Stimulated activated naive CD4-positive, alpha-beta T cell (primary cell): ENCODE measurements at regions not wholly inside any gene's neighbourhood (a gene's known extent, or its start where the extent isn't known, plus 50 kb on each side); places are given as distances from the start of the nearest gene placed in this dataset.
A peak's percentile ranks its signal among the peaks of the same experiment; 100 is the strongest.

Experiments
- DNase-seq, 6 experiments: peaks; one replicate each; lab custom pipeline; 2025; lab: John Stamatoyannopoulos, UW

DNA sequence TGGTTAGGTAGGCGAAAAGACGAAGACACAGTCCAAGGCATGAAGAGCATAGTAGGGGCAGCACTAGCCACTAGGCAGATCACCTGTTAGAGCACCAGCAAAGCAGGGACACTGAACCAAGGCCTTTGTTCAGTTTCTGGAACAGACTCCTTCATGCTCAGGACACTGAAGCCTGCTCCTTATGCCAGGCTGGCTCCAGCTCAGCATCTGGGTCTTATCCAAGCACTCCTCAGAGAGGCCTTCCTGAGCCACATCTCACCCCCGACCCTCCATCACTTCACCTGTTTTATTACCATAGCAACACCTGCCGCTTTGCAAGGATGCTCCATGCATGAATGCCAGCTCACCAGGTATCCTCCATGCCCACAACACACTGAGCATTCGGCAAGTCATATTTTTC, 206.3 kb upstream of the CHRNA7 start:
- no peak for DNase-seq

DNA sequence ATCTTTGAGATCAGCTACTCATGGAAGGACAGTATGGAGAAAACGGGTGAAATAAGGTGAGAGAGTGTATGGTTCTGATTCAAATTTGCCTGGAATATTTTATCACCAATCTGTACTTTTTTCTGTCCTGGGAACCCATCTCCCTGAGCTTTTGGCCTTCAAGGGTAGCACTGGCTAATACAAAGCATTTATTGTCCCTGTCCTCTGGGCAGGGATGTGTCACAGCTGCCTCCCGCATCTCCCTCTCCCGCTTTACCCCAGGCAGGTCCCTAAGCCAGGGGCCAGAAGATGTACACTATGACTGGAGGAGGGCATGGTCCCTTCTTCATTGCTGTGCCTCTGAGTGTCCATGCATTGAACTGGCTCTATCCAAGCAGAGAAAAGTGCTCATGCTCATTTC, 201.7 kb upstream of the CHRNA7 start:
- no peak for DNase-seq

DNA sequence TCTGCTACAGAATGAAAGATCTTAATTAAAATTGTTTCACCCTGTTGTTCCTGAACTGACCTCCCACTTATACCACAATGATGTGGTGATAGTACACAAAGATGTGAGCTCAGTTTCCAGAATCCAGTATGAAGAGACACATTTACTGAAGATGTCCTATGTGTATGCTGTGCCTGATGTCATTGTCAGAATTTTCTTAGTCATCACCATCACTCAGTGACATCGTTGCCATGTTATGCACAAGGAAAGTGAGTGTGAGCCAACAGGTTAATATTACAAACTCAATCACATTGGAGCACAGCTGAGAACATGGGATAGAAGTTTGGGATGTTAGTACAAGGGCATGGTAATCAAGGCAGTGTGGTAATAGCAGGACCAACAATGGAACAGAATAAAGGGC, 199.7 kb upstream of the CHRNA7 start:
- no peak for DNase-seq

DNA sequence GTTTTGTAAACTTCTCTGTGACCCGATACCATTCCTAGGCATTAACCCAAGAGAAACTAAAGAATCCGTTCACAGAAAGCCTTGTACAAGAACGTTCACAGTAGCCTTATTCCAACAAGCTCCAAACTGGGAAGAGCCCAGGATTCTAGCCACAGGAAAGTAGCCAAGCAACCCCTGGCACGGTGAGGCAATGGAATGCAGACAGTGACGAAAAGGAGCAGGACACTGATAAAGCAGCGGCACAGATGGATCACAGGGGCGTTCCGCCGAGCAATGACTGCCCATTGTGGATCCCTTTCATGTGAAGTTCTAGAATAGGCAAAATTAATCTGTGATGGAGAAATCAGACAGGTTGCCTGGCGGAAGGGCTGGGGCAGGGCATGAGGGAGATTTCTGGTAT, 198.7 kb upstream of the CHRNA7 start:
- no peak for DNase-seq

DNA sequence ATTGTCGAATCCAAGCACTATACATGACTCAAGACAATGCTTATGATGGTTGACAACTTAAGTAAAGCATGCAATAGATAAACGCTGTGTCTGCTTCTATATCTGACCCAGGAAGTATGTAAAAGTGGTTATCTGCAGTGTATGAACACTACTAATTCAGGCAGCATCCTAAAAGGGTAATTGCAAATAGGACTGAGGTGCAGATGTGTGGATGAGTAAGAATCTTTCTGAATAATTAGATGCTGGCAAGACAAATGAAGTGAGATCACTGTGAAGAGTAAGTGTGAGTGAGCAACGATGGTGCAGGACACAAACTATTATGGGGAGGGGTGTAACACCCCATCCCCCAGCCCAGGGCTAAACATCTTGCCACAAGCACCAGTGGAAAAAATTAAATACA, 195.7 kb upstream of the CHRNA7 start:
- no peak for DNase-seq

DNA sequence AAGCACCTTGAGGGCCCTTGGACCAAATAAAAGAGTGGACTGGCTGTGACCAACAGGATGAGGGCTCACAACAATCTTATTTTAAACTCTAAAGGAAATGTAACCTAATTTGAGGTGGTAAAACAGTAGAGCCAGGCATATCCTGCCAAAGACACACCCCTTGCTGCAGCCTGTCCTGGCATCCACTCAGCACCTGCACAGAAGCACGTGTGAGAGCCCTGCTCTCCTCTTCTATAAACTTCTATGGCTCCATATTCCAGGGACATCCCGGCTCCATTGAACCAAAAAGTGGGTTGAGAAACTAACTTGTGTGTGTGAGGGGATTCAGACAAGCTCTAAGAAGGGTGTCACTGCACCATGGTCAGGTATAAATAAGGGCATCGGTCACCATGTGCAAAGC, 190.9 kb upstream of the CHRNA7 start:
- no peak for DNase-seq

DNA sequence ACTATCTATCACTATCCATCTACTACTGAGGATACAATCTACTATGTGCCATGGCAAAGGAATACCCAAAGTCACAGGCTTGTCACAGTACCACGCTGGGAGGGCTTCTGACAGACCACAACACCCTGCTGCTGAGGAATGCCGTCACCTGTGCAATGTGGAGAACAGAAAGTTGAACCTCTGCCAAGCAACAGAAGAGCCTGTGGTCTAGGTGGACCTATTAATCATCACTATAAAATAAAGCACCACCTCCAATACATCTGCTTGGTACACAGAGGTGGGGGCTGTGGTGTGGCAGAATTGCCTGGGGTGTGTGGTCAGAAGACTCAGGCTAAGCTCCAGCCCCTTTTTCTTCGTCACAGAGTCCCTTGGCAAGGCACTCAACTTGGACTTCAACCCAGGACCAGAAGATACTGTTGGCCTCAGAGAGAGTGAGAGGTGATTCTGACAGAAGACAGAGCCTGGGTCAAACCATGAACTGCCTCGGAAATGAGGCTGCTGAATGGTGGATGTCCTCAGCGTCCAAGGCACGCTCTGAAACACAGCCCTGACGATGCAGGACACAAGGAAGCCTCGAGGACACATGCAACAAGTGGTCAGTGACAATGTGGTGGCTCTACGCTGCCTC, 189.4 kb upstream of the CHRNA7 start:
- no peak for DNase-seq

DNA sequence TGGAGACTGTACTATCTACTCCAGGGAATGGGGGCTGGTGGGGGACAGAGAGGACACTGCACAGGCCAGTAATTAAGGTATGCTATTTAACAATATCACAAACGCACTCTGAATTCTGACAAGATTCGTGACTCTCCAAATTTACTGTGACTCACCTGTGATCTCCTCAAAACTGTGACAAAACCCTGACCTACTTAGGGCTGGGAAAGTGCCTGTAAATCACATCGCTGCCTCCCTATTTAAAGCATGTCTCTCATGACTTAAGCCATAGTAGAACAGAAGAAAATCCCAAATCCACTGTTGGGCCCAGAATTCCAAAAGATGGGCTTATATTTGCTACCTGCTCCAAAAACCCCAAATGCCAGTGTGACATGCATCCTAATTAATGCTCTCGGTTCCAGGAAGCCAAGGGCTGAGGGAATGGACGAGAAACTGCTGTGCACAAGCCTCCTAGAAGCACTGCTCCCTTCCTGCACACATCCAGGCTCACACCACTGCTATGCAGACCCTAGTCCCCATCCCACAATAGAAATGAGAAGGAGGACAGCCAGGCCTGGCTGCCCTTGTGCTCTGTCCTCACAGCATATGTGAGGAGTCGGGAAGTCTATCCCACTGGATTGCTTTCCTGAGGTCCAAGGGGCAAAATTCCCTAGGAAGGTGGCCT, 187.7 kb upstream of the CHRNA7 start:
- no peak for DNase-seq

DNA sequence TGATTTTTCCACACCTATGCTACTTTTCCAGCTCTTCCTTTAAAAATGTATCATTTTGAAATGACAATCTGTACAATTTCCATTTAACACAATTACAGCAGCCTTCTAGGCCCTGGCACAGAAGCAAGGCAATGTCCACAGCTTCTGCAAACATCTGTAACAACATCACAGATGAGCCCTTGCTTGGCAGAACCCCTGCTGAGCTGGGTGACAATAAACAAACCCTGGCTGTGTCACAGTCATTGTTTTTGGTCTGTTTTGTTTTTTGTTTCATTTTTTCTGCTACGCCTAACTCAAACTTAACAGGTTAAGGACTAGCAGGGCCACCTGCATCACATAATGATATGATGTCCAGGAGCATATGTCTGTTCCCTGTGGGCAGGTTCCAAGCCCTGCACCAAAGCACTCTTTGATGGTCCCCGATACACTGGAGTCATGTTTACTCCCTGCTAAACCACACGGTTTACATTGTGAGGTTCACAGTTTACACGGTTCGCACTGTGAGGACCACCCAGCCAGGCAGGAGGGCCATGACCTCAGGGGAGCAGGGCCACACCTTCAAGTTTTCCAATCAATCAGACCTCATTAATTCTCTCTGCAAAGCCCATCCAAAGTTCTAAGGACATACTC, 186.8 kb upstream of the CHRNA7 start:
- no peak for DNase-seq

DNA sequence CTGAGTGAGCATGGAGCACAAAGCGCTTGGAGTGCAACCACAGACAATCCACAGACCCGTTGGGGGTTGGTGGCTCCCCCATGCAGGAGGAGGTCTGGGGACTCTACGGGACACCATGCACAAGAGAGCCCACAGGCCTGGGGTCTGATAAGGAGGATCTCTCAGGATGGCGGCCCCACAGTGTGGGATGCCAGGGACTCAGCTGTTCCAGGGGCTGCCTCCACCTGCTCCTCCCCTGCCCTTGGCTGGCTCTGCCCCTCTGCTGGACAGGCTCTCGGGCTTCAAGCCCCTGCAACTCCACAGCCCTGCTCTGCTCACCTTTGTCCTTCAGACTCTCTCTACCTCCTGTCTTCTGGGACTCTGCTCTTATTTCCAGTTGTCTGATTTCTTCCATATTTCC, 184.5 kb upstream of the CHRNA7 start:
- DNase-seq: no peak

DNA sequence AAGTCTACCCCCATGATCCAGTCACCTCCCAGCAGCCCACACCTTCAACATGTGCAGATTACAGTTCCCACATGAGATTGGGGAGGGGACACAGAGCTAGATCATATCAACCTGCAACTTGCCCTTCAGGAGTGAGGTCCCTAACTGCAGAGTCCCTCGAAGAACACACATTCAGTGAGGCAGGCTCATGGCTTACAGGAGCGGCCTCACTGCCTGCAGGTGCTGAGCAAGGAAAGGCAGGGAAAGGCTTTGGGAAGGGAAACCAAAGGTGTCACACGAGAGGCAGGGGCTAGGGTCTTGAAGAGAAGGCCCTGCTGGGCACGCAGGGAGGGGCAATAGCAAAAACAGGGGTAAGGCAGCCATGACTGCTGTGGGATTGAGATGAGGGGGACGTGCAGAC, 182.4 kb upstream of the CHRNA7 start:
- no peak for DNase-seq

DNA sequence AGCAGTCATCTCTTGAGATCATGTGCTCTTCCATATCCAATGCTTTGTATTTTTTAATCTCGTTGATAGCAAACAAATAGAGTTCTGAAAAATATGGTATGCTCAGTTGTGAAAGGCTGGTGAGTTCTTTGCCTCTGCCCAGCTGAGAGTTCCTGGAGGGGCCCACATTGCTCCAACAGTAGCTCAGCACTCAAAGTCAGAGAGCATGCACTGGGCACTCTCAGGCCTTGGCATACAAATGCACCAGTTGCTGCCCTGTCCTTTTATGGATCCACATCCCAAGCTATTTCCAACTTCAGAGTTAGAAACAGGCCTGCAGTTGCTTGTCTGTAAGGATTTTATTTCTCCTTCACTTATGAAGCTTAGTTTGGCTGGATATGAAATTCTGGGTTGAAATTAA, 181.7 kb upstream of the CHRNA7 start:
- DNase-seq: no peak

DNA sequence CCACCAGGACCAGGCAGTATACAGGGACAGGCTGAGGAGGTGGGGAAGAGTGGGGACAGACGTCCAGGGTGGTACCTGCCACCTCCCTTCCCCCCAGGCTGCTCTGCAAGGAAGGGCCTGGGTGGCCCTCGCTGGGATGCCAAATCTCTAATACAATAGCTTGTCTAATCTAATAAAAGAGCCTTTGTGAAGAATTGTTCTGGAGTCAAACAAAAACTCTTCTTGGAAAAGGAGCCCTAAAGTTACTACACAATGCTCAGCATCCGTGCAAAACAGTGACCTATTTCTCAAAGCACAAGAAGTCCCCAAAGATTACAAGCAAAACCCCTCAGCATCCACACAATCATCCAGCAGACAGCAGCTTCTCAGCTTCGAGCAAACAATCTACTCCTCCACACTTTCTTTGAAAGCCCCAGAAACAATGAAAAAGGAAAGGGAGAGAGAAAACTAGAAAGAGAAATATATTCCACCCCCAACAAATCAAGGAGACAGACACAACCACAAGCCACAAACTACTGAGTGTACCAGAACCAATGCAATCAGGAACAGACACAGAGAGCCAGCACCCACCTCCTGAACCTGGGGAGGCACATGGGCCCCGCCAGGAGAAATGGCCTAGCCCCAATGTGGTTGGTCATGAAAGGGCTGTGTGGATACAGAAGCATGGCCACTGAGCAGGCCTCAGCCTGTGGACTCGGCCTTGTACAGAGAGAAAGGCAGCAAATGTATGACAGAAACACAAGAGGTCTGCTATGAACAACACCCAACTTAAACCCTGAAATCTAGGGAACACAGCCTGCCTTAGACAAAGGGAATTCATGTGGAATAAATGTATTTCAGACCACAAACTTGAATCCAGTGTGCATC, 177.1 kb upstream of the CHRNA7 start:
- DNase-seq: no peak

DNA sequence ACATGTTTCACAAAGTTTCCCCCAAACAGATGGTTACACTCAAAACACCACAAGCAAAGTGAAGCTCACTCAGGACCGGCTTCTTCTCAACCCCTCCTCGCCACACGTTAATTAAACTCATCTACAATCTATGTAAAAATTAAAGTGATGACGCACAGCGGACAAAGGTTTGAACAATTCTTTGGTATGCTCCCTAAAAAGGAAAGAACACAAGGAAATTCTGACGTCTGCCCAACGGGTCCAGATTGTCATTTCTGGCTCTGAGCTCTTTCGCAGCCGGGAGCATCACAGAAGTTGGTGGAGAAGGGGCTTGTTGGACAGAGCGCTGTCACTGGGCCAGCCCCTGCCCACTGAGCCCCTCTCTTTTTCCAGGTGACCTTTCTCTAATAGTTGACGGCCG, 173.7 kb upstream of the CHRNA7 start:
- no peak for DNase-seq

DNA sequence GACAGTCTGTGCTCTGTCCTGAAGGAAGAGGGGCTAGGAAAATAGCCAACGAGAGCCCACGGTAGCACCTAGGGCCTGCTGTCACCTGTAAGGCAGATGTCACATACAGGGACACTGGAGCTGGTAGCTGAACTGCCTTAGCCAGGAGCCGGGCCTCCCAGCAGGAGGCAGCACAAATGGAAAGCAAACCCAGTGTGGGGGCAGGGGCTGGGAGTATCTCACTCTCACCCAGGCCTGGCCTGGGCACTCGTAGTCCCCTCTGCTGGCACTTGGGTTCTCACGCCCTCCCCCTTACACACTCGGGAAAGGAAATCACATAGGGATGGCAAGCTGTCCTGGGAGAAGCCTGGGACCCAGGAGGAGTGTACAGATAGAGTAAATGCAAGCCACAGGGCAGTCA, 173.1 kb upstream of the CHRNA7 start:
- no peak for DNase-seq

DNA sequence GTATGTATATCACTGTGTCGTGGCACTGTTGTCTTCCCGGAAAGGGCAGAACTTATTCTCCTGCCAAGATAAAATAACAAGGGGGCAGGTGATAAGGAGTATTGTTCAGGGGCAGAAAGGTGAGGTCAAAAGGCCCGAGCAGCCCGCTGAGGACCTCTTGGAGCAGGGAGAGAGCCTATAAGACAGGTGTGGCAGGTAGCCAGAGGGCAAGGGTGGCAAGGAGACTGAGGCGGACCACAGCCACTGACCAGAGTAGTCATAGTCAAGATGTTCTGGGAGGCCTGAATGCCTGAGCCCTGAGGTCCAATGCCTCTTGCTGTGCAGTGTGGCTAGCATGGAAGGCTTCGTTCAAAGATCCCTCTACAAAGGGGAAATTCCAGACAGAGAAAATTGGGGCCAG, 172.3 kb upstream of the CHRNA7 start:
- no peak for DNase-seq

DNA sequence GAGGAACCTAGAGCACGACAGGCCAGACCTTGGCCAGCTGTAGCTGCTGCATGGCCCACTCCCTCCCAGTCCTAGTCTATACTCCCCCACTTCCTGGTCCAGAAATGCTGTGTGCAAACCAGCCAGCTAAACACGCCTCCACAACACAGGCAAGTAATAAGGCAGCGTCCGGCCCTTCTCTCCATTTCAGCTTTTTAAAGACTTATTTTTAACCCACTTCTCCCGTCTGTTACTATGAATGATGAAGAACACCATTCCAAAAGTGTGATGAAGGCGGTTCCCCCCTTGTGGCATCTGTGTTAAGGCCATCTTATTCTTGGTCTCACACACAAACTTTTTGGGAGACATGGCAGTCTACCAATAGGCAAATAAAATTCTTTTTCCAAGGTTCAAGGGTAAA, 164.1 kb upstream of the CHRNA7 start:
- no peak for DNase-seq

DNA sequence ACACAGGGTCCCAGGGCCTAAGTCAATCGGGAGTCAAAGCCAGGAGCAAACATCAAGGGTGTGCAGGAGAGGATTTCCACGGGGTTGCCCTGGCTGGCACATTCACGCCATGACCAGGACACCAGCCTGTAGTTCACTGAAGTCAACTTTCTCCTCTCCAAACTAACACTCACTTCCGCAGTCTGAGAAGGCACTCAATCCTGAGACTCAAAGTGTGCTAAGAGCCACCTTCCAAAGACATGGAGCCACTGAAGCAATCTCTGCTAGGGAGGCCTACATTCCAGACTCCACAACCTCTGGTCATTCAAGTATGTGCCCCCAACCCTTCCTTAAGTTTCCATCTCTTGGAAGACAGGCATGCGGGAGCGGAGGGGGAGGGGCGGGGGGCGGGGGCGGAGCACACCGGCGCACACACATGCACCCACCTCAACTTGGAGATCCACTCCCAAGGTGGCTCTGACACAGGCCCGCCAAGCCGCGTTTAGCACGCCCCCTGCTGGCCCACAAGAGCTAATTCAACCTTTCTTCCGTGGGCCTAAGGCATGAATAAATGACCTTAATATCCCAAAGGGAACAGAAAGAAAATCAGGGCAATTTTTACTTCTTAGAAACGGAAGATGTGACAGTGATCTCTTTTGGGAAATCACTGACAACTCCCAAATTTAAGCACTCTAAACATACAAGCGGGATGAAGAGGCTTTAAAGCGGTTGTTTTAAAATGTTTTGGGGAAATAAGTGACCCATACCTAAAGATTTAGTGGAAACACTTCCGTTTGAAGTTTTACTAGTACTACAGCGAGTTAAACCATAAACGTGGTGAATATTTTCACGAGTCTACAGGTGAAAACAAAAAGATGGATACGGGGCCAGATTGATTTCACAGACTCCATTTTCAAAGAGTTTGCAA, 162.5 kb upstream of the CHRNA7 start:
- DNase-seq: peak in 5 of 6 experiments; percentile 18 to 57 (median 34)

DNA sequence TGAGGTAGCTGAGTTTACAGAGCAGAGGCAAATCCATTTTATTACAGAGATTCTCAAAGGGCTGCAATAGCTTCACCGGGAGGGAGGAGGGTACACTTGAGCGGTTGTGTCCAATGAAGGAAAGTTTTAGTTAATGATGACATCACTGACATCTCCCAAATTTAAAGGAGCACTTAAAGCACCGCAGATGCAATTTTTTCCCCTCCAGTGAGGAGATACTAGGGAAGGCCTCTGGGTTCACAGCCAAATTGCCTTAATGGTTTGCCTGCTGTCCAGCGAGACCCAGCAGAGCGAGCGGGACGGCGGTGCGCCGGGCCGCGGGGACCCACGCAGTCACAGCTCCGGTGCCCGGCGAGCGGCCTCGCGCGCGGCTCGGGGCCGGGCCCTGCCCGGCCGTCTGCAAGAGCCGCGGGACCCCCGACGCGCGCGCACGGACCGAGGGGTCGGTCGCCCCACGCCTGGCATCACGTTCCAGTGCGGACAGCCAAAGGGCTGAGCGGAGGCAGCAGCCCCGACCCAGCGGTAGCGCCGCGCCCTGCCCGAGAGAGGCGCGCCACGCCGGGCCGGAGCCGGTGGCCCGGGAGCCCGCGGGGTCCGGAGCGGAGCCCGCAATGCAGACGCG, 160.5 kb upstream of the CHRNA7 start:
- peak in 2 of 6 experiments; percentile 5 to 7 for DNase-seq

DNA sequence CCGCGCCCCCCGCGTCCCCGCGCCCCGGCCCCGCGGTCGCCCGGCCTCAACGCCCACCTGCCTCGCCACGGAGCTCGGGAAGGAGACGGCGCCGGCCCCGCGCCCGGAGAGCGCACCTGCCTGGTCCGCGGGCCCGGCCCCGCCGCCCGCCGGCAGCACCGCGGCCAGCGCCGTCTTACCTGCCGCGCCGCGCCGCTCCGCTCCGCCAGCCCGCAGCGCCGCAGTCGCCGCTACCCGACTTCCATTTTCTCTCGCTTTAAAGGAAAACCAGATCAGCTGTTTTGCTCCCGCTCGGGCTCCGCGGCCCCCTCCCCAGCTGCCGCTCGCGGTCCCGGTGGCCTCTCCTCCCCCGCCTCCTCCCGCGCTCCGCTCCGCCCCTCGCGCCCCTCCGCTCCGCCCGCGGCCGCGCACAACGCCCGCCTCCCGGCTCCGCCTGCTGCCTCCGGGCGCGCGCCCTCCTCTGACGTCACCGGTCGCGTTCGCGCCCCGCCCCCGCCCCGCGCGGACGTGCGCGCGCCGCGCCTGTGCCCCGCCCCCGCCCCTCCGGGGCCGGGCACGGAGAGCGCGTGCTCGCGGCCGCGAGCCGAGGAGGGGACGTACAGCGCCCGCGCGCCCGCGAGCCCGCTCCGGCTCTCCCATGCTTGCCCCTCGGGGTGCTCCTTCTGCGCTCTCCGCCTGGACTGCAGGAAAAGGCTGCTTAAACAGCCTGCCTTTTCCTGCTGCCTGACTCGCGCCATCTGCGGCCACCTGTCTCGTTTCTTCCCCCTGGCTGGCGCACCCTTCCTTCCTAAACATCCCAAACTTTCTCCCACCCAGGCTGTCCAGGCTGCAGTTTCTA, 159.8 kb upstream of the CHRNA7 start, which contains the start of gene OTUD7A:
Gene OTUD7A, minus strand, starts transcription at position 346 of the 838 bp plus-strand sequence.
- DNase-seq: peak; percentile 76 to 92 (median 78)
